HS-27A (cell line): ENCODE measurements at regions not wholly inside any gene's neighbourhood (a gene's known extent, or its start where the extent isn't known, plus 50 kb on each side); places are given as distances from the start of the nearest gene placed in this dataset.

ENCODE experiments used
- DNase-seq: peaks from one replicate; pipeline ENCODE4 v3.0.0-alpha.2; 2012; ENCODE audit warnings: low read depth, missing footprints

DNA sequence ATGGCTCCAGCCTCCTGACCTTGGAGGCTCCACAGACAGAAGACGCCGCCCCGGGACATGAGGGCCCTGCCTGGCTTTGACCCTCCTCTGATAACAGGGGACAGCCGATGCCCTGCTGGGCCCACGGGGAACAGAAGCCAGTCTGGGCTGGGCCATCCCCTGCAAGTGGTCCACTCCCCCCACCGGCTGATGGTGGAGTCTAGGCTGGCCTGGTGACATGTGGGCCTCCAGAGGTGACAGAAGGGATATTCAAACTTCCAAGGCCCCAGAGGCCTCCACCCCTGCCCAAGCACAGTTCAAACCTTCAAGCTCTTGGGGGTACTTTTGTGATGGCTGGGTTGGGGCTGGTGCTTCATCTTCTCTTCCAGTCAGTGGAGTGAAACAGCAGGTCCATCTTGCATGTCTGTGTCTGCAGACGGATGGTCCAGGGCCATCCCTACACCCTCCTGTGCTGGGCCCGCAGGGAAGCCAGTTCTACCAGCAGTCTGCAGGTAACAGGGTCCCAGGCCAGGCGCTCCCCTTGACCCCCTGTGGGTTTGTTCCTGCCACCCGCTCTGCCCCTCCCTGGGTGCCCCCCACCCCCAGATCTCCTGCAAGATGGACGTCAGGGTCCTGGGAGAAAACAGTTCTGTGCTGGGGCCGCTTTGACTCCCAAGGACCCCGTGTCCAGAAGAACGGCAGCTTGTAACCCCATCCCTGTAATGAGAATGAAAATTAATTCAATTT is 929.9 kb downstream of the BRD1 start:
- DNase-seq: no peak

DNA sequence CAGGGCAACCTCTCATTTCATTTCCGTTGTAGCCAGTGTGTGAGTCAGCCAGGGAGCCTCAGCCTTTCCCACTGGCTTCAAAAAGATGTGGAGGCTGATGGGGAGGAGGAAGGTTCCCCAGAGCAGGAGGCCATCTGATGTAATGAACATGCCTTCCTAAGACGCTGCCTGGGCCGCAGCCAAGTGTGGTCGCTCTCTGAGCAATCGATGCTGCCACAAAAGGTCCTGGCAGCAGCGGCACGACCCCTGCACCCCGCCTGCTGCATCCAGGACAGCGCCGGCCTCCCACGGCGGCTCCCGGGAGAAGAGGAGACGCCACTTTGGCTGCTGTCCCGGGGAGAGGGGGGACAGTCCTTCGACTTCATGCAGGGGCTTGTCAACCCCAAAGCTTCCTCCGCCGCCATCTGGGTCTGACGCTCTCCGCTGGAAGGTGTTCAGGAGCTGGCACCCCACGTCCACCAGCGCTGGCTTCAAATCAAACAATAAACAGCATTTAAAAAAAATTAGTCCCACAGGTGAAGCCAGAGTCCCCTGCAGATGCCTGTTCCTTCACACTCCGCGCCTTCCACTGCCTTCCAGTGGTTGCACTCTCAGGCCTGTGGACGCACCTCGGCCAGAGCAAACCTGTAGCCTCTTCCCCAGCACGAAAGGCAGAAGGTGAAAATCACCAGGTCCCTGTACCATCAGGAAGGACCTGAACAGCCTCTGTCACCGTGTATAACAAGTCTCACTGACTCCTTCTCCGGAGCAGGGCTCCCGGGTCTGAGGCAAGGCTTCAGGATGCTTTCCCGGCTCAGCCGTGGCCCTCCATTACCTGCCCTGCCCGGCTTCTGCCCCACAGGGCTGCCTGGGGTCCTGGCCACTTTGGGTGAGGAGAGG is 930.7 kb downstream of the BRD1 start:
- no peak for DNase-seq

DNA sequence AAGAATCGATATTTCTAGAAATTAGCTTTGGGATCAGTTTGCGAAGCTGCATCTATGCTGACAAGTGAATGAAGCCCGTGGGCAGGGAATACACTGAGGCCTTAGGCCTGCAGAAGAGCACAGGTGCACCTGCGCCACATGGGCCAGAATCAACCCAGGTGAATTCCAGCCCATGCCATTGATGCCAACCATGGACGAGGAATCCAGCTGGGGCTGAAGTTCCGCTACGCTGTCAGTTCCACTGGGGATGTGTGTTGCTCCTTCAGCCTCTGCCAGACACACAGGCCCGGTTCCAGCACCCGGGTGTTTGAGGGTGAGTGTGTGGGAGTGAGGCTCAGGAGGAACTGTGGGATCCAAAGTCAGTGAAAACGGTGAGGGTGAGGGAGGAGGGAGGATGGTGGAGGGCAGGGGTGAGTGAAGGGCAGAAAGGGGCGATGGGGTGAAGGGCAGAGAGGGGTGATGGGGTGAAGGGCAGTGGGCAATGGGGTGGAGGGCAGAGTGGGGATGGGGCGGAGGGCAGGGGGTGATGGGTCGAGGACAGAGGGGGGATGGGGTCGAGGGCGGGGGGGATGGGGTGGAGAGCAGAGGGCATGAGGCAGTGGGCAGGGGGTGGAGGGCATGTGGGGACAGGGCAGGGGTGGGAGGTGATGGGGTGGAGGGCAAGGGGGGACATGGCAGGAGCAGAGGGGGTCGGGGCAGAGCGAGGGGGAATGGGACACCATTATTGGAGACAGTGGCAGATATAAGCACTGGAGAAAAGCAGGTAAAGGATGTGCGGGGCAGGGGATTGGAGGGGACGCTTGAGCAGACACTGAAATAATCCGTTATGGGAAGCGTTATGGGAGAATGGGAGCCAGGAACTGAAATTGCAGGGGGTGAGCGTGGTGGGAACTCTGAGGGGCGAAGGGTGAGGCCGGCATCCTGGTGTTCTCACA is 931.6 kb downstream of the BRD1 start:
- DNase-seq: no peak

DNA sequence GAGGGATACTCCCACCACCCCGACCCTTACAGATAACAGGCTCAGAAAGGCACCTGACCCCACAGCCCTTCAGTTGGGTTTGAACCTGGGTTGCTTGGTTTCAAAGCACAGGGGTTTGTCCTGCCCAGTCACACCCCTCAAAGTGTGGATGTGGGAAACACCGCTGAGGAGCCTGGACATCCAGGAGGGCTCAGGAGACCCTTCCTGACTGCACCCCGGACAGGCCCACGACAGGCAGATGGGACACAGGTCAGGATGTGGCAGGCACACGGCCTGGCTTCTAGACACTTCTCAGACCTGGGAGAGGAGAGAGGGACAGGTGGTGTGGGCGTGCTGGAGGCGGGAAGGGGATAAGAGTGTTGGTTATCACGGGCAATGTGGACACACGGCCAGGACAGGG is 932.3 kb downstream of the BRD1 start:
- no peak for DNase-seq

DNA sequence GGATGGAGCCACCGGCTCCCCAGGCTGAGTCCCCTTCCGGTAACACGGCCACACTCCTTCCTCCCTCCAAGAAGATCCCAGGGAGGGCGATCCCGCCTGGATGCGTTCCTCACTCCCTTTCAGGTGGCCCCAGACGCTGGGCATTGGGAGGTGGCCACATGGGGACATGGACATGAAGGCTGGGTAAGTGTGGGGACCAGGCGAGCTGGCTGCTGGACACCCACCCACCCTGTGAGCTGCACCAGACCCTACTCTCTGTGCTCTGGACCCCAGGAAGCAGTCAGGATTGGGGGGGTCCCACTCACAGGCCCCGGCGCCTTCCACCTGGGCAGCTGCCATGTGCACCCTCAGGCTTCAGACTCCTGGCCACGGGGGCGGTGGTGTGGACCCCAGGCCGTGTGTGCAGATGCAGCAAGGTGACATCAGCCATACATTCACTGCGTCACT is 932.8 kb downstream of the BRD1 start:
- no peak for DNase-seq

DNA sequence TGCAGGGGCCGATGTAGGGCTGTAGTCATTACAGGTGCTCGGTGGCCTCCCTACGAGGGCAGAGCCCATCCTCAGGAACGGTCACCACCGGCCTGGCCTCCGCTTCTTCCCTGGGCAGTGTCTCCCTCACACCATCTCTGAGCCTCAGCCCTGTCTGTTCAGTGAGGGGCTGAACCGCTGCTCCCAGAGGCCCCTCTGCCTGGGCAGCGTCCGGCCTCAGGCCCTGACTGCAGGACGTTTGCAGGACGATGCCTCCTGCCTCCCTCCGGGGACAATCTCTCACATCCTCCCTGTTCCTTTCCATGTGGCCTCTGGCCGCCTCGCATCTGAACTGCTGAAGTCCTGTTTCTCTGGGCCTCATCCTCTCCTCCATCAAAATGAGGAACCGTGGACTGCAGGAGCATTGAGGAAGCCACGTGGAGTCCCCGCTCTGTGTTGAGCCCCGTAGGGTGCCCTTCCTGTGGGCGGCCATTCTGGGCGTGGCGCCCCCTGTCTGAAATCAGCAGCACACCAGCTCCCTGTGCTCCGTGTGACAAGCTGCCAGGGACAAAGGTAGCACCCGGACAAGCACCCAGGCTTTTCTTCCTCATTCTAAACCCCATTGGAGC is 933.5 kb downstream of the BRD1 start:
- no peak for DNase-seq

DNA sequence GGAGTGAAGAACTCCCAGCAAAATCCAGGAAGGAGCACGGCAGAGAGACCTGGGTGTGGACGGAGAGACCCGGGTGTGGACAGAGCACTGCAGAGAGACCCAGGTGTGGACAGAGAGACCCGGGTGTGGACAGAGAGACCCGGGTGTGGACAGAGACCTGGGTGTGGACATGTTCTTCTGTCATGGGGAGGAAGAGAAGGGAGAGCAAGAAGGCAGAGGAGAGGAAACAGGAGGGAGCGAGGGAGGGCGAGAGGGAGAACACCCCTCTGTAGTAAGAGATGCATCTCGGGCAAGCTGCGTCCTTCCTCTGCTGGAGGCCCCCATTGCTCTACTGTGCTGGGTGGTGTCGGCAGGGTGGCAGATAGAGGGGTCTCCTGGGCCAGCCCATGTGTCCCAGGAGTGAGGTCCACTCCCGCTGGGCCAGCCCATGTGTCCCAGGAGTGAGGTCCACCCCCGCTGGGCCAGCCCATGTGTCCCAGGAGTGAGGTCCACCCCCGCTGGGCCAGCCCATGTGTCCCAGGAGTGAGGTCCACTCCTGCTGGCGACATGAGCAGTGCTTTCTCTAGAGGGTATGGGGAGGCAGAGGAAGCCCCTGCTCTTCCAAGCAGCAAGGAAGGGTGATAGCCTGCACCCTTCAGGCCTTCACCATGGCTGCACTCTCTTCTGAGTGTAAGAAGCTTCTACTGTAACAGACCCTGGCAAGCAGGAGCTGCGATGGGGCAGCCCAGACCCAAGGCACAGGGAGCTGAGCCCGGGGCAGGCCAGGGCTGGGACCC is 934.2 kb downstream of the BRD1 start:
- no peak for DNase-seq

DNA sequence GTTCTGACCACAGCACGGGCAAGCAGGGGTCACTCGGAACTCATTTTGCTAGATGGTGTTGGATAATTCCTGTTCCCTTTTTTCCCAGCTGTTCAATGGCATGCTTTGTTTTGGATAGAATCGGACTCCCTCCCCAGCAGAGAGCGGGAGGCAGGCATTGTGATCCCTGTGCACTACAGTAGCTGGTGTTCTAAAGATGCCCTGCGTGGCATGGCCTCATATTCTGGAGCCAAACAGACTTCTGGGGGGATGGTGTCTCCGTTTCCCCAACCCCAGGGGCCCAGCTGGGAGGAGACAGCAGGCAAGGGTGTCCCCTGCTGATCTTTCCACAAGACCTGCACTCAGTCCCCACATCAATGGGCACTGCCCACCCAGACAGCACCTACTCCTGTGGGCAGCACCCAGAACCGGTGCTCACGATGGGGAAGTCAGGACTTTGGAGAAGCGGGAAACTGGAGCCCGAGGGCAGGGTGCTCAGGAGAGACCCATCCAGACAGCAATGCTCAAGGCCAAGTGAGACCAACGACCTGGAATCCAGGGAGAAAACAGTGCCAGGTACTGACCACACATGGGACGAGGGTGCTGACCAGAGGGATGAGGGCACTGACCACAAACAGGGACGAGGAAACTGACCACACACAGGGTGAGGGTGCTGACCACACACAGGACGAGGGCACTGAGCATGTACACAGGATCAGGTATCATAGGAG is 934.9 kb downstream of the BRD1 start:
- DNase-seq: no peak

DNA sequence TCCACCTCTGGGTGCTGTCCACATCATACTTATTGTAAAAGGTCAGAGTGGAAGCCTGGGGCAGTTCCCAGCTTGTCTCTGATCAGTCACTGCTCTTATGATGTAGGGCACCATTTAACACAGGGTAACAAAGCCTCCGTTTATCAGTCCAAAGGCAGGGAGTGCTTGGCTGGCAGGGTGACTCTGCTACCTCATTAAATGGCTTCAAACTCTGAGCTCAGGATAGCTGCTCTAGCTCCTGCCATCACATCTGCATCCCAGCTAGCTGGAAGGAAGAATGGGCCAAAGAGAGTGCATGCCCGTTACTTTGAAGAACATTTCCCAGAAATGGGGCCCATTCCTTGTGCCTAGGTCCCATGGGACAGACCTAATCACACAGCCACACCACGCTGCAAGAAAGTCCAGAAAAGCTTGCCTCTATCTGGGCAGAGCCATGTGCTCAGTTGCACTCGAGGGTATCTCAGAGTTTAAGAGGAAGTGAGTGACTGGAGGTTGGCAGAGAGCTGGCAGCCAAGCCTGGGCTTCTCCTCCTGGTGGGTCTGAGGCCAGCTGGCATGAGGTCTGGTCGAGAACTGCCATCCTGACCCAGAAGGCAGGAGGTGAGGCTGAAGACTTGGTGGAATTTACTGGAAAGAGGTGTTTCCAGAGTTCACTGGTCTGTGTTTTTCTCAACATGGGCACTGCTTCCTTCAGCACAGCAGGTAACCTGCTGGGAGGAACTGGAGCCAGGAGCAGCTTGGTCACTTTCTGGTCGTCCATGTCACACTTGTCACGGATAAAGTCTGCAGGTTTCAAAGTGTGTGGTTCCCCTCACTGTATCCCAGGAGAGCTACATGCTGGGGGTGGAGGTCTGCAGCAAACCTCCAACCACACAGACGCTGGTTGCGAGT is 935.7 kb downstream of the BRD1 start:
- DNase-seq: no peak

DNA sequence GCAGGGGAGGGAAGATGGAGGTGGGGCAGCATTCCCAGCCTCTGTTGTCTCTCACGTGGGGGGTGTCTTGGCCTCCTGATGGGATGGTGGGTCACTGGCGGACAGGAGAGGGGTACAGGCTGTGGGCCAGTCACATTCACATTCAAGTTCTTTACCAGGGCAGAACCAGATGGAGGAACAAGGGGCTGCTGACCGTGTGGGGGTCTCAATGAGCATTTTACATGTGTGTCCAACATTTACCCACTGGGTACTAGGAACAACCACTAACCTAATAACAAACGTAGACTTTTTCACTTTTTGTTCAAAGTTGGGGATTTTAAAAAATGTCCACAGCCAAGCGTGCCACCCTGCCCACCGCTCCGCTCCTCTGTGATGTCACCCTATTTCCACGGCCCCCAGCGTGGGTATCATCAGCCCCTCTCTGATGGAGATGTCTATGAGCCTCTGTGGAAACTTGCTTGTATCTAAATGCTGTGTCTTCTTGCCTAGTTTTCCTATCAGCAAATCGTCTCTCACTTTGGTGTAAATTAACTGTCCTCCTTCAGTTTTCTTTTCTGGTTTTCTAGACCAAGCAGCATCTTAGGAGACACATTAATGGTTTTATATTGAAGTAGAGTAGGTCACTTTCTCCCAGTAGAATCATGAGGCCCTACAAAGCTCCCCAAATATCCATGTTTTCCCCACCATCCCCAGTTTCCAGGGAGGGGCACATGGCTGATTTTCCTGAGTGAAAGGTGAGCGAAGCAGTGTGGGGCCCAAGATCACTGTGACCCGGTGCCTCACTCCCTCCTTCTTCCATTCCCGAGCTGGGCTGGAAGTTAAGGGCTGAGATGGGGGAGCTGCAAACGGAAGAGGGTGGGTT is 936.7 kb downstream of the BRD1 start:
- DNase-seq: no peak

DNA sequence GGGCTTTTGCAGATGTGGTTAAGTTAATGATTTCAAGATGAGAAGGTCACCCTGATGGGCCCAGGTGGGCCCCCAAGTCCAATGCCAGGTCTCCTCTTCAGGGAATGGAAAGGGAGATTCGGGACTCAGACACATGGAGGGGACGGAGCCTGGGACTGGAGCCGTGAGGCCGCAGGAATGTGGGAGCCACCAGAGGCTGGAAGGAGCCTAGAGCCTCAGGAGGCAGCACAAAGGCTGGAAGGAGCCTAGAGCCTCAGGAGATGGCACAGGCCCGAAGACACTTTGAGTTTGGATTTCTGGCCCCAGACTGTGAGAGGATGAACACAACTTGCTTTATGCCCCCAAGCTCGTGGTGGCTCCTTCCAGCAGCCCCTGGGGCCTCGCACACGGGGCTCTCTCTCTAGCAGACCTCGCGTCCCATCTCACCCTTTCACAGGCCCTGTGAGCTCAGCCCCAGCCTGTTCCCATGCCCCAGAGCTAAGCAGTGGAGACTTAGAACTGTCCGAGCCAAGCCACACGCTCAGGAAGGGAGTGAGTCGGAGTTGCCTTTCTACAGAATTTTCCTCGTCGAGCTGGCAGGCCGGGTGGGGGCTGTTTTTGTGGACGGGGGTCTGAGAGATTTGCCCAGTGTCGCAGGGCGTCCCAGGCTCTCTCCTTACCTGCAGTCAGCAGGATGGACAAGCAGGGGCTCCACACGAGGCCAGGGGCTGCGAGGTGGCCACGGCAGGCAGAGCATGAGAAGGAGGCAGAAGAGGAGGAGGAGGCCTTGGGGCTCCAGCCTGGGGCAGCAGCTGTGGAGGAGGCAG is 937.6 kb downstream of the BRD1 start:
- no peak for DNase-seq

DNA sequence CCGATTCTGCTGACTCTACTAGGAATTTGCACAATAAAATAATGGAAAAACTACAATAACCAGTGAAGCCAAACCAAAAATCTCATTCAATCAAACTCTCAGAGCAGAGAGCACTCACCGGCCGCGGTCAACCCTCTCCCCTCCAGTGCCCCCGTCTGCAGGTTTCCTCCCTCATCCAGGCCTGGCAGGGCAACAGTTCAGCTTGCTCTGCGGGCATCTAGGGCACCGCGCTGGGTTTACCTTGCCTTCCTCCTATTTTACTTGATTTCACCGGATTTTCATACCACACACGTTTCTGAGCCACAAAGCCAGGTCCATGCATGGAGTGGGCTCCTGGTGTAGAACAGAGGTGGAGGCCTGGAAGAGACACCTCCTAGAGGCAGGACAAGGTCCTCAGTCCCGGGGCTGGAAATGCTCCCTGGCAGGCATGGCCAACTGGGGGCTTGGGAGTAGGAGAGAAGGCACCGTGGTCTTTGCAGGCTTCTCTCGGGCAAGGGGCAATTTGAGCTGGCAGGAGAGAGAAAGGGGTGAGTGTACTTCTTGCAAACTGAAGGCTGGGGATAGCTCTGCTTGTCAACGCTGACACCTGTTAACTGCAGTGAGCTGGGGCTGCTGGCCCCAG is 938.4 kb downstream of the BRD1 start:
- no peak for DNase-seq

DNA sequence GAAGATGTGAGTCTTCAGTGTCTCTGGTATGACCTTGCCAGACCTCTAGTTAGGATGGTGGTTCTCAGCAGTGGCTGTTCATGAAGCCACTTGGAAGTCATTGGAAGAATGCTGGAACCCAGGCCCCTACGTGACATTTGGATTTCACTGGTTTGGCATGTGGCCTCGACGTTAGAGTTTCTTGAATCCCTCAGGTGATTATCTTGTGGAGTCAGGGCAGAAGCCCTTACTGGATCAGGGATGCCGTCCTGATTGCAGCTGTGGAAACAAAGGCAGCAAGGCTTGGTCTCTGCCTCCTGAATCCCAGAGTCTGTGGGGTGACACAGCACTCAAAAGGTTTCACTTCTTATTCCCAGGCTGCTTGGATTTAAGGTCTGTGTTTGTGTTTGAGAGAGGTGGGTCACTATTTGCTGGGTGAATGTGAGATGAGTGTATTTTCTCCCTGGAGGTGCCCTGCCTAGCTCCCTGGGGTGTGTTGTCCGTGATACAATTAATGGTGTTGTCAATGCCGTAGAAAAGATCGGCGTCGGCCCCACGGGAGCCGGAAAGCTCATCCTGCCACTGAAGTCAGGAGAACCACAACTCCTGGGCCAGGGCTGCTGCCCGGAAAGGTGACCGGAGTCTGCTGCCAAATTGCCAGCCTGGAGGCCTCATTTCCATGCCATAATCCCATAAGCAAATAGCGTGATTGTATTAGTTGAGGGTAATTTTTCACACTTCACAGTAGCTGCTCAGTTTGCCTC is 939.0 kb downstream of the BRD1 start:
- DNase-seq: no peak

DNA sequence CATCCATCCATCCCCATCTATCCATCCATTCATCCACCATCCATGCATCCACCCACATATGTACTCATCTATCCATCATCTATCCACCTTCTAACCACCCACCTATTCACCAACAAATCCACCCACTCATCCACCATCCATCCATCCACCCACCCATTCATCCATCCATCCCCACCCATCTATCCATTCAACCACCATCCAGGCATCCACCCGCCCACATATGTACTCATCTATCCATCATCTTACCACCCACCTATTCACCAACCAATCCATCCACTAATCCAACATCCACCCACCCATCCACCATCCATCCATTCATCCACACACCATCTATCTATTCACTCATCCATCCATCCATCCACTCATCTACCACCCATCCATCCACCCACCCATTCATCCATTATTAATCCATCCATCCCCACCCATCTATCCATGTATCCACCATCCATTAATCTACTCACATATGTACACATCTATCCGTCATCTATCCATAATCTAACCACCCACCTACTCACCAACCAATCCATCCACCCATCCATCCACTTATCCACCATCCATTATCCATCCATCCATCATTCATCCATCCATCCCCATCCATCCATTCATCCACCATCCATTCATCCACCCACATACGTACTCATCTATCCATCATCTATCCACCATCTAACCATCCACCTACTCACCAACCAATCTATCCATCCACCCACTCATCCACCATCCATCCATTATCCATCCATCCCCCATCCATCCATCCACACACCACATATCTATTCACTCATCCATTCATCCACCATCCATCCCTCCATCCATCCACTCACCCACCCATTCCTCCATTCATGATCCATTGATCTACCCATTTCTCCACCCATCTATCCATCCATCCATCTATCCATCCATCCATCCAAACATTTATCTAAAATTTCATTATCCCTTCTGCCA is 940.0 kb downstream of the BRD1 start:
- DNase-seq: no peak
